ENCODE measurements at regions not wholly inside any gene's neighbourhood (a gene's known extent, or its start where the extent isn't known, plus 50 kb on each side); places are given as distances from the start of the nearest gene placed in this dataset.

- Histone ChIP-seq H3K27ac (ENCODE audit: low read depth, low read length) (no peak overlapping the region), H3K9ac (ENCODE audit: low read depth in 1 of 3, low read length in 3 of 3) (no peak overlapping the region), H3K27me3 (ENCODE audit: control insufficient read depth in 3 of 3, insufficient read depth in 3 of 3, low read length in 3 of 3) (no peaks in the 10 kb centered on the region), H3K9me3 (ENCODE audit: control insufficient read depth in 3 of 3, low read length in 3 of 3) (no peaks in the 10 kb centered on the region), H3K4me3 (ENCODE audit: low read length in 3 of 3) (no peak overlapping the region), H3K4me1 (ENCODE audit: control insufficient read depth in 3 of 3, insufficient read depth in 3 of 3, low read length in 3 of 3) (peaks cover 0 to under 1% (median 0%) of the 10 kb centered on the region in 3 donors), H3K36me3 (ENCODE audit: control insufficient read depth in 3 of 3, insufficient read depth in 3 of 3, low read length in 3 of 3) (no peaks in the 10 kb centered on the region)
These were observed 401.1 kb downstream of the EFNA5 start for GRCh38 chr5:107269678-107270077.

- no peak overlapping the region for H3K9ac ChIP-seq (ENCODE audit: low read depth in 1 of 3, low read length in 3 of 3)
- no peak overlapping the region for H3K4me3 ChIP-seq (ENCODE audit: low read length in 3 of 3)
- no peaks in the 10 kb centered on the region for H3K9me3 ChIP-seq (ENCODE audit: control insufficient read depth in 3 of 3, low read length in 3 of 3)
- peaks cover 0 to 4% (median 0%) of the 10 kb centered on the region in 3 donors for H3K4me1 ChIP-seq (ENCODE audit: control insufficient read depth in 3 of 3, insufficient read depth in 3 of 3, low read length in 3 of 3)
- H3K36me3 ChIP-seq (ENCODE audit: control insufficient read depth in 3 of 3, insufficient read depth in 3 of 3, low read length in 3 of 3), result no peaks in the 10 kb centered on the region
- H3K27ac ChIP-seq (ENCODE audit: low read depth, low read length), result no peak overlapping the region
- H3K27me3 ChIP-seq (ENCODE audit: control insufficient read depth in 3 of 3, insufficient read depth in 3 of 3, low read length in 3 of 3), result no peaks in the 10 kb centered on the region
These were observed 401.5 kb downstream of the EFNA5 start for GRCh38 chr5:107269256-107269655.

- H3K9ac ChIP-seq (ENCODE audit: low read depth in 1 of 3, low read length in 3 of 3), result no peak overlapping the region
- H3K36me3 ChIP-seq (ENCODE audit: control insufficient read depth in 3 of 3, insufficient read depth in 3 of 3, low read length in 3 of 3), result no peaks in the 10 kb centered on the region
- H3K27me3 ChIP-seq (ENCODE audit: control insufficient read depth in 3 of 3, insufficient read depth in 3 of 3, low read length in 3 of 3), result no peaks in the 10 kb centered on the region
- peaks cover 0 to 5% (median 2%) of the 10 kb centered on the region in 3 donors for H3K4me1 ChIP-seq (ENCODE audit: control insufficient read depth in 3 of 3, insufficient read depth in 3 of 3, low read length in 3 of 3)
- no peaks in the 10 kb centered on the region for H3K9me3 ChIP-seq (ENCODE audit: control insufficient read depth in 3 of 3, low read length in 3 of 3)
- no peak overlapping the region for H3K4me3 ChIP-seq (ENCODE audit: low read length in 3 of 3)
- no peak overlapping the region for H3K27ac ChIP-seq (ENCODE audit: low read depth, low read length)
These were observed 402.5 kb downstream of the EFNA5 start for GRCh38 chr5:107268241-107268640.

- H3K36me3 ChIP-seq (ENCODE audit: control insufficient read depth in 3 of 3, insufficient read depth in 3 of 3, low read length in 3 of 3), result no peaks in the 10 kb centered on the region
- no peak overlapping the region for H3K9ac ChIP-seq (ENCODE audit: low read depth in 1 of 3, low read length in 3 of 3)
- H3K4me1 ChIP-seq (ENCODE audit: control insufficient read depth in 3 of 3, insufficient read depth in 3 of 3, low read length in 3 of 3), result peaks cover 0 to 5% (median 2%) of the 10 kb centered on the region in 3 donors
- H3K27ac ChIP-seq (ENCODE audit: low read depth, low read length), result no peak overlapping the region
- no peaks in the 10 kb centered on the region for H3K9me3 ChIP-seq (ENCODE audit: control insufficient read depth in 3 of 3, low read length in 3 of 3)
- H3K27me3 ChIP-seq (ENCODE audit: control insufficient read depth in 3 of 3, insufficient read depth in 3 of 3, low read length in 3 of 3), result no peaks in the 10 kb centered on the region
- H3K4me3 ChIP-seq (ENCODE audit: low read length in 3 of 3), result no peak overlapping the region
These were observed 404.6 kb downstream of the EFNA5 start for GRCh38 chr5:107266100-107266499.

- Histone ChIP-seq H3K36me3 (ENCODE audit: control insufficient read depth in 3 of 3, insufficient read depth in 3 of 3, low read length in 3 of 3) (no peaks in the 10 kb centered on the region), H3K27me3 (ENCODE audit: control insufficient read depth in 3 of 3, insufficient read depth in 3 of 3, low read length in 3 of 3) (no peaks in the 10 kb centered on the region), H3K4me3 (ENCODE audit: low read length in 3 of 3) (no peak overlapping the region), H3K27ac (ENCODE audit: low read depth, low read length) (no peak overlapping the region), H3K4me1 (ENCODE audit: control insufficient read depth in 3 of 3, insufficient read depth in 3 of 3, low read length in 3 of 3) (peaks cover 0 to 5% (median 2%) of the 10 kb centered on the region in 3 donors), H3K9me3 (ENCODE audit: control insufficient read depth in 3 of 3, low read length in 3 of 3) (no peaks in the 10 kb centered on the region), H3K9ac (ENCODE audit: low read depth in 1 of 3, low read length in 3 of 3) (no peak overlapping the region)
These were observed 405.5 kb downstream of the EFNA5 start for GRCh38 chr5:107265193-107265592.

GRCh38 chr5:107263387-107264018 lies 407.2 kb downstream of the EFNA5 start:
- peaks cover 0 to 5% (median 2%) of the 10 kb centered on the region in 3 donors for H3K4me1 ChIP-seq (ENCODE audit: control insufficient read depth in 3 of 3, insufficient read depth in 3 of 3, low read length in 3 of 3)

GRCh38 chr5:107257885-107258520 lies 412.7 kb downstream of the EFNA5 start:
- Histone ChIP-seq H3K27me3 (ENCODE audit: control insufficient read depth in 3 of 3, insufficient read depth in 3 of 3, low read length in 3 of 3) (no peaks in the 10 kb centered on the region), H3K9ac (ENCODE audit: low read depth in 1 of 3, low read length in 3 of 3) (no peak overlapping the region), H3K4me1 (ENCODE audit: control insufficient read depth in 3 of 3, insufficient read depth in 3 of 3, low read length in 3 of 3) (peaks cover 0 to 2% (median 0%) of the 10 kb centered on the region in 3 donors), H3K9me3 (ENCODE audit: control insufficient read depth in 3 of 3, low read length in 3 of 3) (no peaks in the 10 kb centered on the region), H3K4me3 (ENCODE audit: low read length in 3 of 3) (no peak overlapping the region), H3K27ac (ENCODE audit: low read depth, low read length) (no peak overlapping the region), H3K36me3 (ENCODE audit: control insufficient read depth in 3 of 3, insufficient read depth in 3 of 3, low read length in 3 of 3) (no peaks in the 10 kb centered on the region)

More at GRCh38 chr5:107263387-107264018, 407.2 kb downstream of the EFNA5 start:
- no peaks in the 10 kb centered on the region for H3K27me3 ChIP-seq (ENCODE audit: control insufficient read depth in 3 of 3, insufficient read depth in 3 of 3, low read length in 3 of 3)
- peak overlapping the region in 1 of 3 donors; percentile 39 for H3K4me3 ChIP-seq (ENCODE audit: low read length in 3 of 3)
- no peaks in the 10 kb centered on the region for H3K9me3 ChIP-seq (ENCODE audit: control insufficient read depth in 3 of 3, low read length in 3 of 3)
- H3K36me3 ChIP-seq (ENCODE audit: control insufficient read depth in 3 of 3, insufficient read depth in 3 of 3, low read length in 3 of 3), result no peaks in the 10 kb centered on the region
- H3K9ac ChIP-seq (ENCODE audit: low read depth in 1 of 3, low read length in 3 of 3), result no peak overlapping the region
- no peak overlapping the region for H3K27ac ChIP-seq (ENCODE audit: low read depth, low read length)

- H3K4me1 ChIP-seq (ENCODE audit: control insufficient read depth in 3 of 3, insufficient read depth in 3 of 3, low read length in 3 of 3), result peaks cover 0 to 2% (median 0%) of the 10 kb centered on the region in 3 donors
- H3K9me3 ChIP-seq (ENCODE audit: control insufficient read depth in 3 of 3, low read length in 3 of 3), result no peaks in the 10 kb centered on the region
- no peak overlapping the region for H3K4me3 ChIP-seq (ENCODE audit: low read length in 3 of 3)
- H3K27ac ChIP-seq (ENCODE audit: low read depth, low read length), result no peak overlapping the region
- H3K9ac ChIP-seq (ENCODE audit: low read depth in 1 of 3, low read length in 3 of 3), result no peak overlapping the region
- H3K27me3 ChIP-seq (ENCODE audit: control insufficient read depth in 3 of 3, insufficient read depth in 3 of 3, low read length in 3 of 3), result no peaks in the 10 kb centered on the region
- no peaks in the 10 kb centered on the region for H3K36me3 ChIP-seq (ENCODE audit: control insufficient read depth in 3 of 3, insufficient read depth in 3 of 3, low read length in 3 of 3)
These were observed 415.9 kb downstream of the EFNA5 start for GRCh38 chr5:107254902-107255234.

- Histone ChIP-seq H3K9ac (ENCODE audit: low read depth in 1 of 3, low read length in 3 of 3) (no peak overlapping the region), H3K4me3 (ENCODE audit: low read length in 3 of 3) (no peak overlapping the region), H3K27ac (ENCODE audit: low read depth, low read length) (no peak overlapping the region), H3K4me1 (ENCODE audit: control insufficient read depth in 3 of 3, insufficient read depth in 3 of 3, low read length in 3 of 3) (peaks cover 0 to 2% (median 0%) of the 10 kb centered on the region in 3 donors), H3K9me3 (ENCODE audit: control insufficient read depth in 3 of 3, low read length in 3 of 3) (no peaks in the 10 kb centered on the region), H3K27me3 (ENCODE audit: control insufficient read depth in 3 of 3, insufficient read depth in 3 of 3, low read length in 3 of 3) (no peaks in the 10 kb centered on the region), H3K36me3 (ENCODE audit: control insufficient read depth in 3 of 3, insufficient read depth in 3 of 3, low read length in 3 of 3) (no peaks in the 10 kb centered on the region)
These were observed 416.4 kb downstream of the EFNA5 start for GRCh38 chr5:107254214-107254901.

- no peak overlapping the region for H3K4me3 ChIP-seq (ENCODE audit: low read length in 3 of 3)
- H3K36me3 ChIP-seq (ENCODE audit: control insufficient read depth in 3 of 3, insufficient read depth in 3 of 3, low read length in 3 of 3), result no peaks in the 10 kb centered on the region
- no peak overlapping the region for H3K9ac ChIP-seq (ENCODE audit: low read depth in 1 of 3, low read length in 3 of 3)
- no peak overlapping the region for H3K27ac ChIP-seq (ENCODE audit: low read depth, low read length)
- H3K9me3 ChIP-seq (ENCODE audit: control insufficient read depth in 3 of 3, low read length in 3 of 3), result no peaks in the 10 kb centered on the region
- H3K27me3 ChIP-seq (ENCODE audit: control insufficient read depth in 3 of 3, insufficient read depth in 3 of 3, low read length in 3 of 3), result no peaks in the 10 kb centered on the region
- H3K4me1 ChIP-seq (ENCODE audit: control insufficient read depth in 3 of 3, insufficient read depth in 3 of 3, low read length in 3 of 3), result peaks cover 0 to 2% (median 0%) of the 10 kb centered on the region in 3 donors
These were observed 417.5 kb downstream of the EFNA5 start for GRCh38 chr5:107253246-107253645.
